IMR-90 (cell line): ENCODE measurements at regions not wholly inside any gene's neighbourhood (a gene's known extent, or its start where the extent isn't known, plus 50 kb on each side); places are given as distances from the start of the nearest gene placed in this dataset.
A peak's percentile ranks its signal among the peaks of the same experiment; 100 is the strongest.

Experiments
- ATAC-seq: fragments of 200-7000 bp; cut with Tn5 transposase; 2 replicates; pipeline ENCODE4 v1.9.1; 2020; ENCODE audit warnings: low read depth, mild to moderate bottlenecking, moderate library complexity
- BruUV-seq: library from RNA; stranded (reverse); fragments of 400-500 nt; replicated peaks from 2 replicates; lab custom pipeline; 2021; lab: Mats Ljungman, UMichigan
- CTCF ChIA-PET: fragments of 300-600 bp; formaldehyde crosslinking; extraction: SDS; loops from one replicate; lab custom pipeline; 2021; ENCODE audit warnings: antibody characterized with exemption; lab: Yijun Ruan, JAX
- POLR2A ChIA-PET: fragments of 300-600 bp; sonication (Branson Sonifier 250); formaldehyde crosslinking; loops from one replicate; lab custom pipeline; 2022; ENCODE audit warnings: antibody characterized with exemption; ENCODE audit not compliant: unreplicated experiment; lab: Charles Lee
- DNase-seq: peaks from one replicate; pipeline ENCODE4 v3.0.0; 2013
- H2AFZ ChIP-seq: replicated peaks from 2 replicates; pipeline ENCODE3; 2013; ENCODE audit warnings: low read length, mild to moderate bottlenecking; ENCODE audit not compliant: poor library complexity
- H2AK5ac ChIP-seq: 2 replicates; pipeline ENCODE4 v1.6.1; 2013; ENCODE audit warnings: low read depth, low read length, inconsistent platforms
- H2AK9ac ChIP-seq: replicated peaks from 2 replicates; pipeline ENCODE3; 2013; ENCODE audit warnings: mild to moderate bottlenecking, low read depth, low read length, moderate library complexity; ENCODE audit not compliant: poor library complexity
- H2BK120ac ChIP-seq: 2 replicates; pipeline ENCODE4 v1.6.1; 2013; ENCODE audit warnings: low read depth, low read length, inconsistent platforms
- H2BK15ac ChIP-seq: 3 replicates; pipeline ENCODE4 v1.6.1; 2013; ENCODE audit warnings: low read depth, low read length, inconsistent platforms
- H2BK20ac ChIP-seq: 2 replicates; pipeline ENCODE4 v1.6.1; 2013; ENCODE audit warnings: low read depth, mild to moderate bottlenecking, inconsistent platforms, low read length, moderate library complexity
- H2BK5ac ChIP-seq: 2 replicates; pipeline ENCODE4 v1.6.1; 2013; ENCODE audit warnings: mild to moderate bottlenecking, low read depth, low read length, inconsistent platforms; ENCODE audit not compliant: poor library complexity, severe bottlenecking
- H3K14ac ChIP-seq: replicated peaks from 2 replicates; pipeline ENCODE4 v1.6.1; 2013; ENCODE audit warnings: low read depth, low read length, inconsistent platforms
- H3K18ac ChIP-seq: 2 replicates; pipeline ENCODE4 v1.6.1; 2013; ENCODE audit warnings: low read depth, low read length, control low read depth
- H3K23ac ChIP-seq: 2 replicates; pipeline ENCODE4 v1.6.1; 2013; ENCODE audit warnings: low read depth, low read length, inconsistent platforms
- H3K27ac ChIP-seq: 2 replicates; pipeline ENCODE4 v1.5.1; 2013; ENCODE audit warnings: mild to moderate bottlenecking, control low read depth, low read length; ENCODE audit not compliant: insufficient read depth
- H3K27me3 ChIP-seq: 2 replicates; pipeline ENCODE4 v1.6.1; 2013; ENCODE audit warnings: low read length; ENCODE audit not compliant: control insufficient read depth, insufficient read depth
- H3K36me3 ChIP-seq: 2 replicates; pipeline ENCODE4 v1.6.1; 2013; ENCODE audit warnings: low read length, mixed read lengths; ENCODE audit not compliant: control insufficient read depth, insufficient read depth
- H3K4ac ChIP-seq: 2 replicates; pipeline ENCODE4 v1.6.1; 2013; ENCODE audit warnings: low read depth, low read length, inconsistent platforms
- H3K4me1 ChIP-seq: 2 replicates; pipeline ENCODE4 v1.6.1; 2013; ENCODE audit warnings: low read length, mixed read lengths; ENCODE audit not compliant: control insufficient read depth, insufficient read depth
- H3K4me2 ChIP-seq: 2 replicates; pipeline ENCODE4 v1.6.1; 2013; ENCODE audit warnings: low read depth, mild to moderate bottlenecking, control low read depth, low read length, moderate library complexity
- H3K4me3 ChIP-seq: 2 replicates; pipeline ENCODE4 v1.5.1; 2013; ENCODE audit warnings: low read depth, mild to moderate bottlenecking, control low read depth, low read length, moderate library complexity; ENCODE audit not compliant: insufficient read depth
- H3K56ac ChIP-seq: 2 replicates; pipeline ENCODE4 v1.6.1; 2013; ENCODE audit warnings: low read length, inconsistent platforms; ENCODE audit not compliant: insufficient read depth; ENCODE audit errors: extremely low read depth
- H3K79me1 ChIP-seq, 2 experiments: 2 replicates each; pipeline ENCODE4 v1.6.1; 2013; ENCODE audit warnings: low read length in 2 of 2, inconsistent platforms in 1 of 2, low read depth in 1 of 2
- H3K9ac ChIP-seq: 2 replicates; pipeline ENCODE4 v1.6.1; 2013; ENCODE audit warnings: low read depth, low read length, control low read depth
- H3K9me1 ChIP-seq: 2 replicates; pipeline ENCODE4 v1.6.1; 2013; ENCODE audit warnings: low read length, inconsistent platforms; ENCODE audit not compliant: insufficient read depth
- H3K9me3 ChIP-seq: 2 replicates; pipeline ENCODE4 v1.6.1; 2013; ENCODE audit warnings: low read length; ENCODE audit not compliant: control insufficient read depth, insufficient read depth
- H4K20me1 ChIP-seq: 2 replicates; pipeline ENCODE4 v1.6.1; 2013; ENCODE audit warnings: low read length, inconsistent platforms; ENCODE audit not compliant: insufficient read depth
- H4K5ac ChIP-seq: 2 replicates; pipeline ENCODE4 v1.6.1; 2013; ENCODE audit warnings: mild to moderate bottlenecking, low read depth, low read length, control low read depth
- H4K8ac ChIP-seq, 2 experiments: 2 replicates each; pipeline ENCODE4 v1.6.1; 2013; ENCODE audit warnings: low read depth in 2 of 2, low read length in 2 of 2, control low read depth in 1 of 2, inconsistent platforms in 1 of 2
- H4K91ac ChIP-seq: 2 replicates; pipeline ENCODE4 v1.6.1; 2013; ENCODE audit warnings: low read depth, low read length, inconsistent platforms; ENCODE audit not compliant: insufficient read depth
- BHLHE40 ChIP-seq: fragments of 150-350 bp; IDR thresholded peaks from 2 replicates; pipeline ENCODE4 v1.6.1; 2016; ENCODE audit warnings: mild to moderate bottlenecking, low read depth, low read length
- CEBPB ChIP-seq: IDR thresholded peaks from 2 replicates; pipeline ENCODE4 v1.6.1; 2012; ENCODE audit warnings: low read depth, low read length, improper control_type of control experiment
- CHD1 ChIP-seq: IDR thresholded peaks from 2 replicates; pipeline ENCODE4 v1.6.1; 2012; ENCODE audit warnings: low read depth, low read length, improper control_type of control experiment
- CTCF ChIP-seq: conservative IDR thresholded peaks from 2 replicates; pipeline ENCODE4 v1.5.1; 2012; ENCODE audit warnings: mild to moderate bottlenecking, low read depth, low read length, improper control_type of control experiment
- ELK1 ChIP-seq: fragments of 150-350 bp; IDR thresholded peaks from 2 replicates; pipeline ENCODE4 v1.6.1; 2016; ENCODE audit warnings: low read depth, mild to moderate bottlenecking, low read length, moderate library complexity, borderline replicate concordance
- FOS ChIP-seq: fragments of 150-350 bp; IDR thresholded peaks from 2 replicates; pipeline ENCODE4 v1.6.1; 2016; ENCODE audit warnings: low read depth, low read length
- MAZ ChIP-seq: IDR thresholded peaks from 2 replicates; pipeline ENCODE4 v1.6.1; 2012; ENCODE audit warnings: low read depth, mild to moderate bottlenecking, low read length, improper control_type of control experiment, moderate library complexity, borderline replicate concordance
- MXI1 ChIP-seq: IDR thresholded peaks from 2 replicates; pipeline ENCODE4 v1.6.1; 2012; ENCODE audit warnings: low read depth, mild to moderate bottlenecking, low read length, moderate library complexity, borderline replicate concordance
- NFE2L2 ChIP-seq: fragments of 150-350 bp; IDR thresholded peaks from 2 replicates; pipeline ENCODE4 v1.6.1; 2016; ENCODE audit warnings: low read depth, mild to moderate bottlenecking, low read length
- POLR2A ChIP-seq: IDR thresholded peaks from 2 replicates; pipeline ENCODE4 v1.6.1; 2012; ENCODE audit warnings: mild to moderate bottlenecking, low read depth, low read length
- RAD21 ChIP-seq: IDR thresholded peaks from 2 replicates; pipeline ENCODE4 v1.6.1; 2012; ENCODE audit warnings: low read length, improper control_type of control experiment
- RCOR1 ChIP-seq: IDR thresholded peaks from 2 replicates; pipeline ENCODE4 v1.6.1; 2012; ENCODE audit warnings: mild to moderate bottlenecking, low read length, improper control_type of control experiment; ENCODE audit not compliant: insufficient replicate concordance
- RFX5 ChIP-seq: IDR thresholded peaks from 2 replicates; pipeline ENCODE4 v1.8.0; 2012; ENCODE audit warnings: low read depth, mild to moderate bottlenecking, low read length, moderate library complexity
- SMC3 ChIP-seq: fragments of 150-350 bp; IDR thresholded peaks from 2 replicates; pipeline ENCODE4 v1.6.1; 2016; ENCODE audit warnings: low read depth, mild to moderate bottlenecking, antibody characterized with exemption, low read length, moderate library complexity
- USF2 ChIP-seq: fragments of 150-350 bp; IDR thresholded peaks from 2 replicates; pipeline ENCODE4 v1.6.1; 2017; ENCODE audit warnings: mild to moderate bottlenecking, antibody characterized with exemption, low read length, low read depth
- WGBS, 2 experiments: methylation state at CpG; one replicate each; pipeline versions ENCODE4 v1.1.5 to v1.1.7; 2013; ENCODE audit warnings: missing lambda C conversion rate in 2 of 2; ENCODE audit not compliant: insufficient read length in 1 of 2; ENCODE audit errors: extremely low coverage in 2 of 2; 5-methylcytosine and 5-hydroxymethylcytosine counted together
- dilution Hi-C: fragments of 300-500 bp; cut with HindIII; formaldehyde crosslinking; loops from one replicate; pipeline ENCODE4 v1.14.3; 2018; ENCODE audit warnings: low sequenced_read_pairs; ENCODE audit not compliant: unreplicated experiment
- in situ Hi-C: fragments of 300-500 bp; cut with MboI; formaldehyde crosslinking; loops from 3 replicates; pipeline ENCODE4 v1.14.3; 2019; ENCODE audit warnings: low sequenced_read_pairs, inconsistent platforms, mixed read lengths
- intact Hi-C: fragments of 100-400 bp; cut with micrococcal nuclease; formaldehyde crosslinking; loops from 2 replicates; pipeline ENCODE4 v1.10.0; 2022

GRCh38 chr14:105602799-105603793, 76.7 kb downstream of the TMEM121 start:
- Histone ChIP-seq H3K27me3 (no peaks in the 10 kb centered on the region), H3K9me1 (no peaks in the 10 kb centered on the region), H3K23ac (no peak overlapping the region), H4K91ac (no peak overlapping the region), H2AK5ac (no peak overlapping the region), H2BK20ac (no peak overlapping the region), H3K4me2 (no peak overlapping the region), H4K5ac (no peak overlapping the region), H3K9ac (no peak overlapping the region), H3K4ac (no peak overlapping the region), H3K27ac (no peak overlapping the region), H3K9me3 (peaks cover 43% of the 10 kb centered on the region), H3K14ac (no peak overlapping the region), H3K36me3 (no peaks in the 10 kb centered on the region), H3K18ac (no peak overlapping the region), H2BK120ac (no peak overlapping the region), H2AFZ (peak overlapping the region; percentile 21), H3K4me1 (no peaks in the 10 kb centered on the region), H4K20me1 (no peaks in the 10 kb centered on the region), H4K8ac (no peak overlapping the region), H3K56ac (no peak overlapping the region), H3K79me1 (no peaks in the 10 kb centered on the region), H2BK15ac (no peak overlapping the region), H2AK9ac (no peak overlapping the region), H3K4me3 (no peak overlapping the region), H2BK5ac (no peak overlapping the region)
- DNase-seq = no peak
- in situ Hi-C loops (no loop called here), intact Hi-C loops (no loop called here), dilution Hi-C loops (no loop called here)
- ATAC-seq = no peak
- ChIA-PET POLR2A (no interaction called here), CTCF (no interaction called here)
- 34% methylated on average over 4 of the region's 6 CpGs; no CpG with 5 or more reads in 1 of the 2 experiments for WGBS, 2 experiments
- BruUV-seq = no TSS peak
- TF ChIP-seq CEBPB (no peak), SMC3 (no peak), RFX5 (no peak), RAD21 (no peak), CTCF (no peak), MAZ (no peak), RCOR1 (no peak), FOS (no peak), MXI1 (no peak), POLR2A (no peak), ELK1 (no peak), USF2 (no peak), BHLHE40 (no peak), CHD1 (no peak), NFE2L2 (no peak)
